ENCODE measurements at regions not wholly inside any gene's neighbourhood (a gene's known extent, or its start where the extent isn't known, plus 50 kb on each side); places are given as distances from the start of the nearest gene placed in this dataset.
"Not testable (repeated sequence)": the region's sequence is repeated elsewhere in the genome, so short reads cannot be mapped to it uniquely, and the experiment has no call there.

- DNase-seq (ENCODE audit: low read depth in 4 of 4, low spot score in 3 of 4), result no peak
These were observed 73.4 kb upstream of the ADRA1D start for GRCh38 chr20:4322499-4322898.

DNA sequence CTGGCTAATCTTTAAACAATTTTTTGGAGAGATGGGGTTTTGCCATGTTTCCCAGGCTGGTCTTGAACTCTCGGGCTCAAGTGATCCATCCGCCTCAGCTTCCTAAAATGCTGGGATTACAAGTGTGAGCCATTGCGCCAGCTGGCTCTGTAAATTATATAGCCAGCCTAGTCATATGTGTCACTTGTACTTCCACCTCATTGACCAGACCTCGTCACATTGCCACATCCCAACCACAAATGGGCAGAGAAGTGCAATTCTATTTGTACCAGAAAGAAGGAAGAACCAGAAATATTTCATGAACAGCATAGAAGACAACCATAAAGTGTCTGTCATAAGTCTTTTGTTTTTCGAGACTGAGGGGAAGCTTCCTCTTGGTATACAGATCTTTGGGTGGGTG lies 71.2 kb upstream of the ADRA1D start:
- DNase-seq (ENCODE audit: low read depth in 4 of 4, low spot score in 3 of 4), result no peak

DNA sequence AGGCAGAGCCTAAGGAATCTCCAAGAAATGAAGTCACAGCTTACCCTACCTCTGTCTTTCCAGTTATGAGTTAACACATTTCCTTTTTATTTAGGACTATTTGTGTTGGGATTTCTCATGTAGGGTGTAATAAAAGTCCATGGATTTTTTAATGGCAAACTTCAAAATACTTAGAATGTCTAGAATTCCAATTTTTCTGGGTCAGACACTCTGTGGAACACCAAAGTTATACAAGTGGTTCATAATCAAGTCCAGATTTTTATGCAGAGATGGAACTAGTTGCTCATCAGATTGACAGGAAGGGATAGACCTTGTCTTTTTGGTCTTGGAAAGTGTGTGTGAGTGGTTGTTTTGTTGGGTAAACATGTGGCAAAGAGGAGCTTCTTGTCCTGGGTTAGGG lies 69.8 kb upstream of the ADRA1D start:
- no peak for DNase-seq (ENCODE audit: low read depth in 4 of 4, low spot score in 3 of 4)

DNA sequence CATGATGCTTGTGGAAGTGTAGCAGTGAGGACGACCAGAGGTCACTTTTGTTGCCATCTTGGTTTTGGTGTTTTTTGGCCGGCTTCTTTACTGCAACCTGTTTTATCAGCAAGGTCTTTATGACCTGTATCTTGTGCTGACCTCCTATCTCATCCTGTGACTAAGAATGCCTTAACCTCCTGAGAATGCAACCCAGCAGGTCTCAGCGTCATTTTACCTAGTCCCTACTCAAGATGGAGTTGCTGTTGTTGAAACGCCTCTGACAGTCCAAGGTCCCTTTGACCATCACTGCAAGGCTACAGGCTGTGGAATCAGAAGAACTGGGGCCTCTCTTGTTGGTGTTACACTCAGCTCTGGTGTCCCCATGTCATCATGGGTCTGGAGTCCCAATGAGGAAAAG lies 61.5 kb upstream of the ADRA1D start:
- not testable (repeated sequence) for DNase-seq (ENCODE audit: low read depth in 4 of 4, low spot score in 3 of 4)

DNA sequence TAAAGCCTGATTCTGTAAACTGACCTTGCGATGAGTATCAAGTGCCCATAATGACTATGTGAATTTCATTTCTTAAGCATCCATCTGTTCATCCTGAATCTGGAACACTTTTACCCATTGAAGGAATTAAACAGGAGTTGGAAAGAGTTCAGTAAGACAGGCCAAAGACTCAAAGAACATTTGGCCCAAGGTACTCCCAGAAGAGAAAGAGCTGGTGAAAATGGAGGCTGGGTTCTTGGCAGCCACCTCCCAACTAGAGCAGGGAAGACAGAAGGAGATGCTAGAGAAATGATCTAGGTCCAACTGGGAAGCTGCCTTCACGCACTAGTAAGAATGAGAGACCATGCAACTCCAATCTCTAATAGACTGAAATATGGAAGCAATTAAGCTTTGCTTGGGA lies 57.1 kb upstream of the ADRA1D start:
- no peak for DNase-seq (ENCODE audit: low read depth in 4 of 4, low spot score in 3 of 4)

- no peak for DNase-seq (ENCODE audit: low read depth in 4 of 4, low spot score in 3 of 4)
These were observed 56.0 kb upstream of the ADRA1D start for GRCh38 chr20:4305091-4305490.

- no peak for DNase-seq (ENCODE audit: low read depth in 4 of 4, low spot score in 3 of 4)
These were observed 55.5 kb upstream of the ADRA1D start for GRCh38 chr20:4304601-4305000.

DNA sequence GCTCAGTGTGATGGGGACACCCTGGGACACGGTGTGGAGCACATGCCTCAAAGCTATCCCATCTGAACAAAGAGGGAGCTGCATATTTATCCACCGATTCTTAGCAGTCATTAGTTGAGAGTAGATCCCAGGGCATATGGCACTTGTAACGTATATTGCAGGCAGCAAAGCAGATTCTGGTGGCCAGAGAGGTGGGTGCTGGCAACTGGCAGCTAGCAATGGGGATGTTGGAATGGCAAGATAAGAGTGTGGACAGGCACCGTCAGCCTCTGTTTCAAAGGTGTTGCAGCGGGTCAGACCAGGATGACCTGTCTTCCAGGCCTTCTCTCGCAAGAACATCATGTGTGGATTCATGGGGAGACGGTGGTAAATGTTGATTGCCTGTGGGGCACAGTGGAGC lies 54.0 kb upstream of the ADRA1D start:
- DNase-seq (ENCODE audit: low read depth in 4 of 4, low spot score in 3 of 4), result no peak

GRCh38 chr20:4300921-4301320 lies 51.8 kb upstream of the ADRA1D start:
- DNase-seq (ENCODE audit: low read depth in 4 of 4, low spot score in 3 of 4), result no peak

- DNase-seq (ENCODE audit: low read depth in 4 of 4, low spot score in 3 of 4), result no peak
These were observed 51.3 kb upstream of the ADRA1D start for GRCh38 chr20:4300401-4300800.

DNA sequence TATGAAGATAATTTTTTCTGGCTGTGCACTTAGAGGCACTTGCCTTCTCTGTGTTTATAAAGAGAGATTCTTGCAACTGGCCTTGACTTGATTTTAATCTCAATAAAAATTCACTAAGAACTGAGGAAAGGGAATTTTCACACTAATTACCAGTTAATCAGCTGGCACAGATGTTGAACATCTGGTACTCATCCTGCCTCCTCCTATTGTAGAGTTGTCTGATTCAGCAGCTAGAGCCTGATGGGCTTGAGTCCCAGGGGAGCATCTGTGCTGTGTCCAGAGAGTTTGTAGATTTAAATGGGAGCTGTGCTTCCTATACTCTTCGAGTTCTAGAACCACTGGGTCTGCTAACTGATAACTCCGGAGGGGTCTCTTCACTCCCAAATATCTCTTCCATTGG lies 50.7 kb upstream of the ADRA1D start:
- no peak for DNase-seq (ENCODE audit: low read depth in 4 of 4, low spot score in 3 of 4)

GRCh38 chr20:4299216-4299615 lies 50.1 kb upstream of the ADRA1D start:
- no peak for DNase-seq (ENCODE audit: low read depth in 4 of 4, low spot score in 3 of 4)
